Thyroid gland (tissue), 4 donors: ENCODE measurements at regions not wholly inside any gene's neighbourhood (a gene's known extent, or its start where the extent isn't known, plus 50 kb on each side); places are given as distances from the start of the nearest gene placed in this dataset.

ENCODE experiments used
- POLR2A ChIP-seq, 2 donors: fragments of 450-650 bp; IDR thresholded peaks; one replicate each; pipeline ENCODE4 v1.6.1; 2017; ENCODE audit warnings: antibody characterized with exemption in 2 of 2, mild to moderate bottlenecking in 2 of 2, moderate library complexity in 1 of 2
- TF ChIP-seq, protein P1 (sequence below), 6 experiments: fragments of 200-600 bp in 3 of 6; fragments of 450-650 bp in 3 of 6; sonication (generic) in 3 of 6; IDR thresholded peaks; one replicate each; pipeline ENCODE4 v1.5.1; 2016 to 2019; ENCODE audit warnings: antibody characterized with exemption in 6 of 6, mild to moderate bottlenecking in 2 of 6, inconsistent platforms in 1 of 6, moderate library complexity in 1 of 6

DNA sequence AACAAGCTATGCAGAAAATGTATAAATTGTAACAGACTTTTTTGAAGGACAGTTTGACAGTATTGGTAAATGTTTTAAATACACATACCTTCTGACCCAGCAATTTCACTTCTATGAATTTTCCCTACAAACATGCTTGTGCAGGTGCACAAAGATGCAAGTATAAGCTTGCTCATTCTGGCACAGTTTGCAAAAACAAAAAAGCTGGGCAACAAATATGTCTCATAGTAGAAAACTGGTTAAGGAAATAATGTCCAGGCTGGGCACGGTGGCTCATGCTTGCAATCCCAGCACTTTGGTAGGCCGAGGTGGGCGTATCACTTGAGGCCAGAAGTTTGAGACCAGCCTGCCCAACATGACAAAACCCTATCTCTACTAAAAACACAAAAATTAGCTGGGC is 96.9 kb upstream of the NEDD4L start:
- TF ChIP-seq, protein P1, sequence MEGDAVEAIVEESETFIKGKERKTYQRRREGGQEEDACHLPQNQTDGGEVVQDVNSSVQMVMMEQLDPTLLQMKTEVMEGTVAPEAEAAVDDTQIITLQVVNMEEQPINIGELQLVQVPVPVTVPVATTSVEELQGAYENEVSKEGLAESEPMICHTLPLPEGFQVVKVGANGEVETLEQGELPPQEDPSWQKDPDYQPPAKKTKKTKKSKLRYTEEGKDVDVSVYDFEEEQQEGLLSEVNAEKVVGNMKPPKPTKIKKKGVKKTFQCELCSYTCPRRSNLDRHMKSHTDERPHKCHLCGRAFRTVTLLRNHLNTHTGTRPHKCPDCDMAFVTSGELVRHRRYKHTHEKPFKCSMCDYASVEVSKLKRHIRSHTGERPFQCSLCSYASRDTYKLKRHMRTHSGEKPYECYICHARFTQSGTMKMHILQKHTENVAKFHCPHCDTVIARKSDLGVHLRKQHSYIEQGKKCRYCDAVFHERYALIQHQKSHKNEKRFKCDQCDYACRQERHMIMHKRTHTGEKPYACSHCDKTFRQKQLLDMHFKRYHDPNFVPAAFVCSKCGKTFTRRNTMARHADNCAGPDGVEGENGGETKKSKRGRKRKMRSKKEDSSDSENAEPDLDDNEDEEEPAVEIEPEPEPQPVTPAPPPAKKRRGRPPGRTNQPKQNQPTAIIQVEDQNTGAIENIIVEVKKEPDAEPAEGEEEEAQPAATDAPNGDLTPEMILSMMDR (IDR thresholded peaks at IDR 0.05) = no peak
- TF ChIP-seq POLR2A (IDR thresholded peaks at IDR 0.05) = no peak
